RPMI8226 (cell line): ENCODE measurements at regions not wholly inside any gene's neighbourhood (a gene's known extent, or its start where the extent isn't known, plus 50 kb on each side); places are given as distances from the start of the nearest gene placed in this dataset.
"Not testable (repeated sequence)": the region's sequence is repeated elsewhere in the genome, so short reads cannot be mapped to it uniquely, and the experiment has no call there.

Experiments
- DNase-seq: peaks from one replicate; pipeline ENCODE4 v3.0.0-alpha.2; 2015

- DNase-seq: no peak
Measured at GRCh38 chr7:156374335-156374734, 266.2 kb upstream of the RNF32 start.

GRCh38 chr7:156369929-156370328, 270.6 kb upstream of the RNF32 start:
- DNase-seq: not testable (repeated sequence)

GRCh38 chr7:156368053-156368843, 272.3 kb upstream of the RNF32 start:
- DNase-seq: no peak

- no peak for DNase-seq
Measured at GRCh38 chr7:156363751-156364150, 276.8 kb upstream of the RNF32 start.

GRCh38 chr7:156360835-156361234, 279.7 kb upstream of the RNF32 start:
- DNase-seq: no peak

GRCh38 chr7:156356551-156356950, 284.0 kb upstream of the RNF32 start:
- no peak for DNase-seq

- no peak for DNase-seq
Measured at GRCh38 chr7:156353352-156353751, 287.2 kb upstream of the RNF32 start.

GRCh38 chr7:156347703-156348248, 292.8 kb upstream of the RNF32 start:
- not testable (repeated sequence) for DNase-seq

GRCh38 chr7:156347132-156347531, 293.4 kb upstream of the RNF32 start:
- peak; percentile 14 for DNase-seq

- no peak for DNase-seq
Measured at GRCh38 chr7:156344595-156344994, 296.0 kb upstream of the RNF32 start.

- DNase-seq: no peak
Measured at GRCh38 chr7:156334636-156335035, 305.9 kb upstream of the RNF32 start.

GRCh38 chr7:156327916-156328315, 312.7 kb upstream of the RNF32 start:
- no peak for DNase-seq

- DNase-seq: no peak
Measured at GRCh38 chr7:156327474-156327873, 313.1 kb upstream of the RNF32 start.

GRCh38 chr7:156324201-156324600, 316.4 kb upstream of the RNF32 start:
- DNase-seq: no peak

- not testable (repeated sequence) for DNase-seq
Measured at GRCh38 chr7:156321430-156321829, 319.1 kb upstream of the RNF32 start.

- no peak for DNase-seq
Measured at GRCh38 chr7:156318926-156319325, 321.6 kb upstream of the RNF32 start.

- DNase-seq: peak; percentile 14
Measured at GRCh38 chr7:156318426-156318825, 322.1 kb upstream of the RNF32 start.

- DNase-seq: no peak
Measured at GRCh38 chr7:156309016-156309620, 331.5 kb upstream of the RNF32 start.

GRCh38 chr7:156307193-156307592, 333.4 kb upstream of the RNF32 start:
- DNase-seq: no peak

GRCh38 chr7:156305351-156305750, 335.2 kb upstream of the RNF32 start:
- DNase-seq: no peak

GRCh38 chr7:156282816-156283215, 357.8 kb upstream of the RNF32 start:
- no peak for DNase-seq

GRCh38 chr7:156279635-156280034, 360.9 kb upstream of the RNF32 start:
- no peak for DNase-seq

GRCh38 chr7:156275292-156275691, 365.3 kb upstream of the RNF32 start:
- no peak for DNase-seq

- DNase-seq: no peak
Measured at GRCh38 chr7:156274557-156274956, 366.0 kb upstream of the RNF32 start.
